DND-41 (cell line): ENCODE measurements at regions not wholly inside any gene's neighbourhood (a gene's known extent, or its start where the extent isn't known, plus 50 kb on each side); places are given as distances from the start of the nearest gene placed in this dataset.

Experiments used
- EZH2 ChIP-seq: IDR thresholded peaks from 3 replicates; pipeline ENCODE4 v1.6.1; 2012; ENCODE audit warnings: borderline replicate concordance, low read depth, mild to moderate bottlenecking, moderate library complexity, low read length, inconsistent platforms; ENCODE audit not compliant: severe bottlenecking
- TF ChIP-seq, protein P1 (sequence below): IDR thresholded peaks from 2 replicates; pipeline ENCODE4 v1.5.1; 2012; ENCODE audit warnings: borderline replicate concordance, low read length, moderate library complexity, mild to moderate bottlenecking; ENCODE audit not compliant: poor library complexity, severe bottlenecking; ENCODE audit errors: extremely low read depth

DNA sequence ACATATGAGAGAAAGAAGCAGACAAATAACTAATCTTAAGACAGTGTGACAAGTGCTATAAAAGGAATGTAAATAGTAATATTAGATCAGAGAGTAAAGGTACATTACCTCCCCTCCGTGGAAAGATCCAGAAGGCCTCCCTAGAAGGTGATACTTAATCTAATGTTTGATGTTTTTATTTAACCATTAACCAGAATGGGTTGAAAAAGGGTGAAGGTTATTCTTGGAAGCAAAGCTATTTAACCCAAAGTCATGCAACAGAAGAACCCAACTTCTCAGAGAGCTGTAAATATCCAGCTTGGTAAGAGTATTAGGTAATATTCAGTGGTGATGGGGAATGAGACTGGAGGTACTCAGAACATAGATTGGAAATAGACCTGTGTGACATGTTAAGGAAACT lies 68.0 kb upstream of the HIVEP1 start:
- TF ChIP-seq, protein P1, sequence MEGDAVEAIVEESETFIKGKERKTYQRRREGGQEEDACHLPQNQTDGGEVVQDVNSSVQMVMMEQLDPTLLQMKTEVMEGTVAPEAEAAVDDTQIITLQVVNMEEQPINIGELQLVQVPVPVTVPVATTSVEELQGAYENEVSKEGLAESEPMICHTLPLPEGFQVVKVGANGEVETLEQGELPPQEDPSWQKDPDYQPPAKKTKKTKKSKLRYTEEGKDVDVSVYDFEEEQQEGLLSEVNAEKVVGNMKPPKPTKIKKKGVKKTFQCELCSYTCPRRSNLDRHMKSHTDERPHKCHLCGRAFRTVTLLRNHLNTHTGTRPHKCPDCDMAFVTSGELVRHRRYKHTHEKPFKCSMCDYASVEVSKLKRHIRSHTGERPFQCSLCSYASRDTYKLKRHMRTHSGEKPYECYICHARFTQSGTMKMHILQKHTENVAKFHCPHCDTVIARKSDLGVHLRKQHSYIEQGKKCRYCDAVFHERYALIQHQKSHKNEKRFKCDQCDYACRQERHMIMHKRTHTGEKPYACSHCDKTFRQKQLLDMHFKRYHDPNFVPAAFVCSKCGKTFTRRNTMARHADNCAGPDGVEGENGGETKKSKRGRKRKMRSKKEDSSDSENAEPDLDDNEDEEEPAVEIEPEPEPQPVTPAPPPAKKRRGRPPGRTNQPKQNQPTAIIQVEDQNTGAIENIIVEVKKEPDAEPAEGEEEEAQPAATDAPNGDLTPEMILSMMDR = no peak
- no peak for TF ChIP-seq EZH2
